OCI-LY7 (cell line): ENCODE measurements at regions not wholly inside any gene's neighbourhood (a gene's known extent, or its start where the extent isn't known, plus 50 kb on each side); places are given as distances from the start of the nearest gene placed in this dataset.

Experiments
- EZH2phosphoT487 ChIP-seq: fragments of 200-600 bp; sonication (generic); IDR thresholded peaks from 2 replicates; pipeline ENCODE4 v1.6.1; 2018; ENCODE audit warnings: low read depth, borderline replicate concordance, mild to moderate bottlenecking, mixed run types, antibody characterized with exemption, low read length, moderate library complexity, mixed read lengths
- TF ChIP-seq, protein P1 (sequence below): fragments of 200-600 bp; sonication (generic); conservative IDR thresholded peaks from 2 replicates; pipeline ENCODE4 v1.5.1; 2014; ENCODE audit warnings: mild to moderate bottlenecking, antibody characterized with exemption, low read length, moderate library complexity, mixed read lengths

DNA sequence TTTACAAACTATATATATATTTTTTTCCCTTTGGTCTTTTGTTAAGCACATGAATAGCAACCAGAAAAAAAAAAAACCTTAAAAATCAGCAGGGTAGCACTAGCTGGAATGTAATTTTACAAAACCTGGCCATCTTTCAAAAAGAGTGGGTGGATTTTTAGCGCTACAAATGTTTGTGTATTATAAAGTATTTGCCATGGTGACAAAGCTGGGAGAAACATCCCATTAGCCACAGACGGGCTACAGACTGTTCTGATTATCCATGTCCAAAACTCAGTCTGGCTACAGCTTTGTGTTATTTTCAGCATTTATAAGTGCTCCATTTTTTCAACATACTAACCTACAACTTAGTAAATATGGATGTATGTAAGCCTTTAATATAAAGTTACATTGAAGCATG lies 249.5 kb upstream of the TANK start:
- TF ChIP-seq, protein P1, sequence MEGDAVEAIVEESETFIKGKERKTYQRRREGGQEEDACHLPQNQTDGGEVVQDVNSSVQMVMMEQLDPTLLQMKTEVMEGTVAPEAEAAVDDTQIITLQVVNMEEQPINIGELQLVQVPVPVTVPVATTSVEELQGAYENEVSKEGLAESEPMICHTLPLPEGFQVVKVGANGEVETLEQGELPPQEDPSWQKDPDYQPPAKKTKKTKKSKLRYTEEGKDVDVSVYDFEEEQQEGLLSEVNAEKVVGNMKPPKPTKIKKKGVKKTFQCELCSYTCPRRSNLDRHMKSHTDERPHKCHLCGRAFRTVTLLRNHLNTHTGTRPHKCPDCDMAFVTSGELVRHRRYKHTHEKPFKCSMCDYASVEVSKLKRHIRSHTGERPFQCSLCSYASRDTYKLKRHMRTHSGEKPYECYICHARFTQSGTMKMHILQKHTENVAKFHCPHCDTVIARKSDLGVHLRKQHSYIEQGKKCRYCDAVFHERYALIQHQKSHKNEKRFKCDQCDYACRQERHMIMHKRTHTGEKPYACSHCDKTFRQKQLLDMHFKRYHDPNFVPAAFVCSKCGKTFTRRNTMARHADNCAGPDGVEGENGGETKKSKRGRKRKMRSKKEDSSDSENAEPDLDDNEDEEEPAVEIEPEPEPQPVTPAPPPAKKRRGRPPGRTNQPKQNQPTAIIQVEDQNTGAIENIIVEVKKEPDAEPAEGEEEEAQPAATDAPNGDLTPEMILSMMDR: no peak
- TF ChIP-seq EZH2phosphoT487: no peak
